Small intestine (tissue), 7 donors: ENCODE measurements at regions not wholly inside any gene's neighbourhood (a gene's known extent, or its start where the extent isn't known, plus 50 kb on each side); places are given as distances from the start of the nearest gene placed in this dataset.

ENCODE experiments used
- DNase-seq, 2 donors: peaks; one replicate each; pipeline versions ENCODE4 v3.0.0 to v3.0.0-alpha.2; 2013
- FAIRE-seq: peaks from 2 replicates; lab custom pipeline; 2012; peaks lifted over from hg19 to GRCh38; lab: Jason Lieb, UNC
- H3K27ac ChIP-seq, 3 donors: one replicate each; pipeline ENCODE4 v1.5.1; 2013; ENCODE audit warnings: low read length in 2 of 3, mild to moderate bottlenecking in 2 of 3, control low read depth in 1 of 3, inconsistent platforms in 1 of 3, low read depth in 1 of 3, moderate library complexity in 1 of 3
- H3K27me3 ChIP-seq, 3 donors: one replicate each; pipeline ENCODE4 v1.6.1; 2013; ENCODE audit warnings: low read length in 3 of 3, inconsistent platforms in 1 of 3; ENCODE audit not compliant: control insufficient read depth in 3 of 3, insufficient read depth in 3 of 3
- H3K36me3 ChIP-seq, 3 donors: one replicate each; pipeline ENCODE4 v1.6.1; 2013; ENCODE audit warnings: low read length in 3 of 3, inconsistent platforms in 1 of 3, low read depth in 1 of 3, mild to moderate bottlenecking in 1 of 3, moderate library complexity in 1 of 3; ENCODE audit not compliant: control insufficient read depth in 3 of 3, insufficient read depth in 2 of 3
- H3K4me1 ChIP-seq, 3 donors: one replicate each; pipeline ENCODE4 v1.6.1; 2013; ENCODE audit warnings: low read length in 2 of 3, inconsistent platforms in 1 of 3, low read depth in 1 of 3, mild to moderate bottlenecking in 1 of 3, moderate library complexity in 1 of 3; ENCODE audit not compliant: control insufficient read depth in 3 of 3, insufficient read depth in 2 of 3
- H3K4me3 ChIP-seq, 3 donors: one replicate each; pipeline ENCODE4 v1.5.1; 2013; ENCODE audit warnings: low read length in 3 of 3, control low read depth in 1 of 3, inconsistent platforms in 1 of 3, low read depth in 1 of 3, mild to moderate bottlenecking in 1 of 3, moderate library complexity in 1 of 3
- H3K9me3 ChIP-seq, 2 donors: one replicate each; pipeline ENCODE4 v1.6.1; 2013; ENCODE audit warnings: low read depth in 1 of 2, low read length in 1 of 2; ENCODE audit not compliant: control insufficient read depth in 2 of 2, insufficient read depth in 1 of 2
- WGBS, 3 donors: extraction: QIAGEN DNeasy Blood & Tissue Kit; methylation state at CpG; one replicate each; pipeline ENCODE4 v1.1.7; 2013; 5-methylcytosine and 5-hydroxymethylcytosine counted together
- donor health status: healthy with polysubstance abuse.
- donor health status: control.
- donor health status: control.
- donor health status: Bipolar disorder and iron deficiency.
- donor health status: healthy.

DNA sequence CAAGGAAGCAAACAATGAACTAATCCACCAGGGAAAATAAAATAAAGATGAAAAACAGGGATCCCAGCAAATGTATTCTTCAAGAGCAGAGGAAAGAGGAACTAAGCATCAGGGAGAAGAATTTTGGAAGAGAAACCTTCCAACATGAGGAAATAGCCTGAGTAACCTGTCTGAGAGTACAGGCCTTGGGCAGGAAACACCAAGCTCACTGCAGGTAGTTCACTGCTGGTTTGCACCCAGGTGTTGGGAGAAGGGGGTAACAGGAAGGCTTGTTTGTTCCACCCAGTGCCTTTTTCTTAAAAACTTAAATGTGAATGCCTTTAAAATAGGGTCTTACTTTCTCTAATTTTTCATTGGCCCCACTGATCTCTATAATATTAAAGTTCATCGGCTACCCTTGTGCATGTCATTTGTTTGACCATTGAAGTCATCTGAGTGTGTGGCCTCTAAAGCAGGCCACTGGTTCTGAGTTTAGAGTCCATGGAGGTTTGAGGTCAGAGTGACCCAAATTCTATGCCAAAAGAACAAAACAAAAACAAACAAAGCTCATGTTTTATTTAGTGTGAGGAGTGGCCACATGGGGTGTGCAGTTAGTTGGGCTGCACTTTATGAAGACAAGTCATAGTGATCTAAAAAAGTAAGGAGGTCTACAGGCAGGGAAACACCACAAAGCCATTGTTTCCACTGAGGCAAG is 62.9 kb upstream of the COX10 start:
- DNase-seq = no peak
- Histone ChIP-seq H3K27me3 (no peaks in the 10 kb centered on the region), H3K36me3 (no peaks in the 10 kb centered on the region), H3K9me3 (no peaks in the 10 kb centered on the region), H3K4me3 (no peak overlapping the region), H3K4me1 (peaks cover 0 to 3% (median 0%) of the 10 kb centered on the region in 3 donors), H3K27ac (no peak overlapping the region)
- FAIRE-seq = no peak
- 88 to 94% (median 92%) methylated on average over 1 of the region's 1 CpG for WGBS, 3 donors

DNA sequence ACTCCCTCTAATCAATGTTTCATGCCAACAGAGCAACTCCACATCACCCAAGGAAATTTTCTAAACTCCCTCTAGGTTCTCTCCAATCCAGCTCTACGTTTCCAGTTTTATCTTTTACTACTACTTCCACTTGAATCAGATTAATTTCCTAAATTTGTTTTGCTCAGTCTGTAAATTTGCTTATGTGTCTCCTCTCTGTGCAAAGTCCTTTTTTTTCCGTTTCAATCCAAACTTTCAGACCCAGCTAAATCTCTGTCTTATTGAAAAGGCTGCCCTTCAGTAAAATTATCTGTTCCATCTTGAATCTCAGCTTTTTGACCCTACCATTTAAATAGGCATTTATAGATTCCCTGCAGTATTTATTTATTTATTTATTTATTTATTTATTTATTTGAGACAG is 61.4 kb upstream of the COX10 start:
- Histone ChIP-seq H3K9me3 (no peaks in the 10 kb centered on the region), H3K27ac (no peak overlapping the region), H3K27me3 (no peaks in the 10 kb centered on the region), H3K4me3 (no peak overlapping the region), H3K4me1 (peaks cover 0 to 5% (median 0%) of the 10 kb centered on the region in 3 donors), H3K36me3 (no peaks in the 10 kb centered on the region)
- no peak for FAIRE-seq
- DNase-seq = no peak
- 89 to 97% (median 96%) methylated on average over 2 of the region's 2 CpGs for WGBS, 3 donors

DNA sequence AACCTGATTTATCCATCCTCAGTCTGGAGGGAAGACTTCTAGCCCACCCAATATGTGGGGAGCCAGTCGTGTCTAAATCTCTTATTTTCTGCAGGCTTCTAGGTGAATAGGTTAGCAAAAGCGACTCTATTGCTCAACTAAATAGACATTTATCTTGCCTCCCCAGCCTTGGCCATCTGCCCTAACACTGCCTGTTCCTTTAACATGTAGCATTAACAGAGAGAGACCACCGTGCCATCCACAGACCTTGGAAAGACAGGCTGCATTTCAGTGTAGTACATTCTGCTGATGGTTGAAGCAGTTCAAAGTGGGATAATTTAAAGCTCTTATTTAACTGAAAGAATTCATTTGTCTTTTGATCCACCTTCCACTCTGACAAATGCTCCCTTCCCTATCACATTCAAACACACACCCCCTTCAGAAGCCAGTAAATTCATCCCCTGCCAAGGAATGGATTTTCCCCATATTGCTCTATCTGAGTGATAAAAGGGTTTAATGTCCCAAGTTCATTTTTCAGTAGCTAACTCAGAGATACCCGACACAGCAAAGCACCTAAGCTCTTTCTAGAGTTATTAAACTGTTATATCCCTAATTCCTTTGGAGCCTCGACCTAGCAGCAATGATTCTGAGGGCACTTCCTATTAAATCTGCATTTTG is 58.1 kb upstream of the COX10 start:
- DNase-seq (peak; percentile 10 to 14), FAIRE-seq (no peak)
- no peaks in the 10 kb centered on the region for H3K27me3 ChIP-seq
- H3K4me3 ChIP-seq = no peak overlapping the region
- WGBS, 3 donors = 22 to 47% (median 31%) methylated on average over 5 of the region's 5 CpGs
- no peak overlapping the region for H3K27ac ChIP-seq
- H3K9me3 ChIP-seq = no peaks in the 10 kb centered on the region
- peaks cover 0 to 5% (median 0%) of the 10 kb centered on the region in 3 donors for H3K4me1 ChIP-seq
- no peaks in the 10 kb centered on the region for H3K36me3 ChIP-seq

DNA sequence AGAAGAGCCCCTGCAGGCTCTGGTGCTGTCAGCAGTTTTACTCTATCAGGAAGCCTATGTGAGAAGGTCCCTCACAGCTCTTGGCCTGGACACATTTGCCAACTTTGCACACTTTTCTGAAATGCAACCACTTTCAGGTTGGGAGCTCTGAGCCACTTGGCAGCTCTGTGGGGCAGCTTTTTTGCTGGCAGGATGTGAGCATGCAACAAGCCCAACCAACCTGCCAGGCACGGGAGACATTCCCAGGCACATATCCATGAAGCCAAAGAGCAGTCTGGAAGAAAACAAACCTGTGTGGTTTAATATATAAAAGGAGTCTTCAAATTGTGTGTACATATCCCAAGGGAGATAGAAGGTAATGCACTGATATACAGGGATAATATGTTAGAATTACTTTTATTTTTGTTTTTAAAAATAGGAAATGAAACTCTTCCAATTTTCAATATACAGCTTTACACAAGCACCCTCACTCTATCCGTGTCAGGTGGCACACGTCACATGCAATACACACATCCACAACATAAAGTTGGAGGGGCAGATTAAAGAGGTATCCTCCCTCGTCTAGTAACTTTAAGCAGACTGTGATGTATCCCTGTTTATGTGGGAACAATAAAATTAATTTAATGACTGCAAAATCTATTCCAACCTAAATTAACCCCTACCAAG is 57.4 kb upstream of the COX10 start:
- H3K4me3 ChIP-seq = no peak overlapping the region
- H3K27ac ChIP-seq = no peak overlapping the region
- 59 to 67% (median 61%) methylated on average over 4 of the region's 4 CpGs for WGBS, 3 donors
- DNase-seq (no peak), FAIRE-seq (no peak)
- H3K36me3 ChIP-seq = no peaks in the 10 kb centered on the region
- H3K9me3 ChIP-seq = no peaks in the 10 kb centered on the region
- H3K4me1 ChIP-seq = peaks cover 0 to 5% (median 0%) of the 10 kb centered on the region in 3 donors
- no peaks in the 10 kb centered on the region for H3K27me3 ChIP-seq

DNA sequence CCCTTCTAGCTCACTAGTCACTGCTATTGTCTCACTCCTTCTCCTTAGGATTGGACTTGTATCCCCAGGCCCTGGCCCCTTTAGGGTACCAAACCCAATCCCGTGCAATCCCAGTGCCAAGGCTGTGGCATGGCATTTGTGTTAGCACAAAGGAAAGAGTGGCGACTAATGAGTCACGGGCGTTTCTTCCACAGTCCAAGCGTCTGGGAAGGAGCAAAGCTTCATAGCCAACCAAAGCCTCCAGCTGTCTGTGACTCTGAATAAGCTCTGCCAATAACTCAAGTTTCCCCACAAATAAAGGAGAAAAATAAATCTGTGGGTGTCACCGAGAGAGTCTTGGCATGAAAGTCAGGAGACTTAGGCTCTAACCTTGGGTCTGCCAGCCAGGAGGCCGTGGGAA is 54.6 kb upstream of the COX10 start:
- no peak for DNase-seq
- Histone ChIP-seq H3K36me3 (no peaks in the 10 kb centered on the region), H3K4me3 (no peak overlapping the region), H3K9me3 (no peaks in the 10 kb centered on the region), H3K27ac (no peak overlapping the region), H3K27me3 (no peaks in the 10 kb centered on the region), H3K4me1 (peaks cover 0 to 5% (median 0%) of the 10 kb centered on the region in 3 donors)
- 75 to 81% (median 80%) methylated on average over 7 of the region's 7 CpGs for WGBS, 3 donors
- no peak for FAIRE-seq

DNA sequence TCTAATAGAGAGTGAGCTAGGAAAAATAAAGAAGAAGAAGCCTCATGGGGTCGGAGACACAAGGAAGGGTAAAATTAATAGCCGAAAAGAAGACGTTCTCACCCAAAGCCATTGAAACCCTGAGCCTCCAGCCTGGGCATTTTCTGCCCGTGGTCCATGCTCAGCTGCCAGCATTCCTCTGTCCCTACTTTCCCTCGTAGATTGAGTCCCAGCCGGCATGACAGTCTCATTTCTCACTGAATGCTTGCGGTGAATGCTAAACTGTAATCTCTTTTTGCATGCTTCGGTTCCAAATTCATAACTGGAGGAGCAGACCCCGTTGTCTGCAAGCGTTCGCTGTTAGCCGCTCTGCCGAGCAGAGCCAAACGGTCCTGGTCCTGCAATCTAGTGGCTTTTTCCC is 54.0 kb upstream of the COX10 start:
- H3K27ac ChIP-seq = no peak overlapping the region
- WGBS, 3 donors = 79 to 83% (median 80%) methylated on average over 14 of the region's 14 CpGs
- no peaks in the 10 kb centered on the region for H3K27me3 ChIP-seq
- no peak overlapping the region for H3K4me3 ChIP-seq
- peaks cover 0 to 5% (median 0%) of the 10 kb centered on the region in 3 donors for H3K4me1 ChIP-seq
- H3K9me3 ChIP-seq = no peaks in the 10 kb centered on the region
- no peak for FAIRE-seq
- no peak for DNase-seq
- no peaks in the 10 kb centered on the region for H3K36me3 ChIP-seq

DNA sequence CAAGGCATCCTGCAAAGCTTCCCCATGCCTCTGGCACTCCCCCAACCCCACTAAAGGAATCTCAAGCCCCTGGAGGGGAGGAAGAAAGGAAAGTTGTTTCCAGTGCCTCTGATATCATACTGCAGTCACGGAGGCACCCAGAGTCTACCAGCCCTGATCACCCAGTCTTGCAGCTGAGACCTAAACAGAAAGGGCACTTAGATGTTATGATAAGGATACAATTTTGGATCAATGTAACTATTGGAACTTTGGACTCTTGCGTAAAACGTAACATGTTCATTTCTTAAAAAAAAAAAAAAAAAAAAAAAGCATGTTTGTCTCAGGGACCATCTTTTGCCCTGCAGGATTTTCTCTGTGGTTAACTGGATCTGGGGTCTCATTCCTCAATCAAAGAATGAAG is 52.4 kb upstream of the COX10 start:
- no peak overlapping the region for H3K27ac ChIP-seq
- DNase-seq (no peak), FAIRE-seq (no peak)
- H3K4me1 ChIP-seq = no peaks in the 10 kb centered on the region
- H3K9me3 ChIP-seq = no peaks in the 10 kb centered on the region
- 18 to 62% (median 44%) methylated on average over 3 of the region's 3 CpGs for WGBS, 3 donors
- H3K36me3 ChIP-seq = no peaks in the 10 kb centered on the region
- no peaks in the 10 kb centered on the region for H3K27me3 ChIP-seq
- no peak overlapping the region for H3K4me3 ChIP-seq

DNA sequence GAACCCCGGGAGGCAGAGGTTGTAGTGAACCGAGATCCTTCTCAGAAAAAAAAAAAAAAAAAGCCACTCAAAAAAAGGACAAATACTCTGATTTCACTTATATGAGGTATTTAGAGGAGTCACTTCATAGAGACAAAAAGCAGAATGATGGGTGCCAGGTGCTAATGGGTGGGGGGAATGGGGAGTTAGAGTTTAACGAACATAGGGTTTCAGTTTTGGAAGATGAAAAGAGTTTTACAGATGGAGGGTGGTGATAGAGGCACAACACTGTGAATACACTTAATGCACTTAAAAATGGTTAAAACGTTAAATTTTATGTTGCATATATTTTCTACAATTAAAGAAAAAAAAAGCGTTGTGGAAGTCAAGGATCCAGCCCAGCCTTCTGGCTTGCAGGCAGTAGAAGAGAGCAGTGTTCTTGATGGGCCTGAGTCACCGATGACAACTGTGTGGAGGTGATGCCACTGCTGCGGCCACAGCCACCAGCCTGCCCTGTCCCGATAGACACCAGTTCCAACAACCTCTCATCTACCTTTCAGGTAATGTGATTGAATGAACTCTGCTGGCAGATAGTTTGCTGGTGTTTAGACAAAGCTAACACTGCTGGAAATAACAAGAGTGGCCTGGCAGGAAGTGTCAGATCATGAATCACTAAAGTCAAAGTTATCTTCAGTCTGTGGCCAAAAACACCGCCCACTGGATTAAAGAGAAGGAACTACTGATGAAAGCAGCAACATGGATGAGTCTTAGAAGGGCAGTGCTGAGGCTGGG is 49.9 kb upstream of the COX10 start:
- DNase-seq (no peak), FAIRE-seq (no peak)
- Histone ChIP-seq H3K27ac (no peak overlapping the region), H3K36me3 (no peaks in the 10 kb centered on the region), H3K4me3 (no peak overlapping the region), H3K27me3 (no peaks in the 10 kb centered on the region), H3K4me1 (no peaks in the 10 kb centered on the region), H3K9me3 (no peaks in the 10 kb centered on the region)
- WGBS, 3 donors = 77 to 88% (median 80%) methylated on average over 9 of the region's 9 CpGs
